ENCODE measurements at regions not wholly inside any gene's neighbourhood (a gene's known extent, or its start where the extent isn't known, plus 50 kb on each side); places are given as distances from the start of the nearest gene placed in this dataset.
"Not testable (repeated sequence)": the region's sequence is repeated elsewhere in the genome, so short reads cannot be mapped to it uniquely, and the experiment has no call there.

GRCh38 chr6:51302431-51302830 is 483.8 kb downstream of the TFAP2B start:
- no peaks in the 10 kb centered on the region for H3K9me3 ChIP-seq (ENCODE audit: control insufficient read depth in 3 of 3, low read length in 3 of 3)
- no peak overlapping the region for H3K9ac ChIP-seq (ENCODE audit: low read depth in 1 of 3, low read length in 3 of 3)
- H3K27ac ChIP-seq (ENCODE audit: low read depth, low read length), result no peak overlapping the region
- no peaks in the 10 kb centered on the region for H3K36me3 ChIP-seq (ENCODE audit: control insufficient read depth in 3 of 3, insufficient read depth in 3 of 3, low read length in 3 of 3)
- H3K4me1 ChIP-seq (ENCODE audit: control insufficient read depth in 3 of 3, insufficient read depth in 3 of 3, low read length in 3 of 3), result no peaks in the 10 kb centered on the region
- H3K27me3 ChIP-seq (ENCODE audit: control insufficient read depth in 3 of 3, insufficient read depth in 3 of 3, low read length in 3 of 3), result no peaks in the 10 kb centered on the region
- H3K4me3 ChIP-seq (ENCODE audit: low read length in 3 of 3), result no peak overlapping the region

- Histone ChIP-seq H3K4me3 (ENCODE audit: low read length in 3 of 3) (no peak overlapping the region), H3K36me3 (ENCODE audit: control insufficient read depth in 3 of 3, insufficient read depth in 3 of 3, low read length in 3 of 3) (no peaks in the 10 kb centered on the region), H3K9me3 (ENCODE audit: control insufficient read depth in 3 of 3, low read length in 3 of 3) (no peaks in the 10 kb centered on the region), H3K27me3 (ENCODE audit: control insufficient read depth in 3 of 3, insufficient read depth in 3 of 3, low read length in 3 of 3) (no peaks in the 10 kb centered on the region), H3K4me1 (ENCODE audit: control insufficient read depth in 3 of 3, insufficient read depth in 3 of 3, low read length in 3 of 3) (no peaks in the 10 kb centered on the region), H3K9ac (ENCODE audit: low read depth in 1 of 3, low read length in 3 of 3) (no peak overlapping the region), H3K27ac (ENCODE audit: low read depth, low read length) (no peak overlapping the region)
Observed at GRCh38 chr6:51303338-51303737, 484.7 kb downstream of the TFAP2B start.

- Histone ChIP-seq H3K27ac (ENCODE audit: low read depth, low read length) (no peak overlapping the region), H3K4me3 (ENCODE audit: low read length in 3 of 3) (no peak overlapping the region), H3K9me3 (ENCODE audit: control insufficient read depth in 3 of 3, low read length in 3 of 3) (no peaks in the 10 kb centered on the region), H3K36me3 (ENCODE audit: control insufficient read depth in 3 of 3, insufficient read depth in 3 of 3, low read length in 3 of 3) (no peaks in the 10 kb centered on the region), H3K9ac (ENCODE audit: low read depth in 1 of 3, low read length in 3 of 3) (no peak overlapping the region), H3K4me1 (ENCODE audit: control insufficient read depth in 3 of 3, insufficient read depth in 3 of 3, low read length in 3 of 3) (no peaks in the 10 kb centered on the region), H3K27me3 (ENCODE audit: control insufficient read depth in 3 of 3, insufficient read depth in 3 of 3, low read length in 3 of 3) (no peaks in the 10 kb centered on the region)
Observed at GRCh38 chr6:51314965-51315364, 496.3 kb downstream of the TFAP2B start.

- Histone ChIP-seq H3K9me3 (ENCODE audit: control insufficient read depth in 3 of 3, low read length in 3 of 3) (no peaks in the 10 kb centered on the region), H3K27me3 (ENCODE audit: control insufficient read depth in 3 of 3, insufficient read depth in 3 of 3, low read length in 3 of 3) (no peaks in the 10 kb centered on the region), H3K9ac (ENCODE audit: low read depth in 1 of 3, low read length in 3 of 3) (no peak overlapping the region), H3K36me3 (ENCODE audit: control insufficient read depth in 3 of 3, insufficient read depth in 3 of 3, low read length in 3 of 3) (no peaks in the 10 kb centered on the region), H3K4me1 (ENCODE audit: control insufficient read depth in 3 of 3, insufficient read depth in 3 of 3, low read length in 3 of 3) (no peaks in the 10 kb centered on the region), H3K4me3 (ENCODE audit: low read length in 3 of 3) (no peak overlapping the region), H3K27ac (ENCODE audit: low read depth, low read length) (no peak overlapping the region)
Observed at GRCh38 chr6:51318674-51319073, 500.0 kb downstream of the TFAP2B start.

- not testable (repeated sequence) for H3K27me3 ChIP-seq (ENCODE audit: control insufficient read depth in 3 of 3, insufficient read depth in 3 of 3, low read length in 3 of 3); H3K36me3 ChIP-seq (ENCODE audit: control insufficient read depth in 3 of 3, insufficient read depth in 3 of 3, low read length in 3 of 3); H3K27ac ChIP-seq (ENCODE audit: low read depth, low read length); H3K9ac ChIP-seq (ENCODE audit: low read depth in 1 of 3, low read length in 3 of 3); H3K4me1 ChIP-seq (ENCODE audit: control insufficient read depth in 3 of 3, insufficient read depth in 3 of 3, low read length in 3 of 3); H3K9me3 ChIP-seq (ENCODE audit: control insufficient read depth in 3 of 3, low read length in 3 of 3); H3K4me3 ChIP-seq (ENCODE audit: low read length in 3 of 3)
Observed at GRCh38 chr6:51321477-51321876, 502.8 kb downstream of the TFAP2B start.

GRCh38 chr6:51322505-51322904 is 503.8 kb downstream of the TFAP2B start:
- no peaks in the 10 kb centered on the region for H3K36me3 ChIP-seq (ENCODE audit: control insufficient read depth in 3 of 3, insufficient read depth in 3 of 3, low read length in 3 of 3)
- H3K9me3 ChIP-seq (ENCODE audit: control insufficient read depth in 3 of 3, low read length in 3 of 3), result no peaks in the 10 kb centered on the region
- no peak overlapping the region for H3K9ac ChIP-seq (ENCODE audit: low read depth in 1 of 3, low read length in 3 of 3)
- no peak overlapping the region for H3K27ac ChIP-seq (ENCODE audit: low read depth, low read length)
- H3K4me3 ChIP-seq (ENCODE audit: low read length in 3 of 3), result no peak overlapping the region
- no peaks in the 10 kb centered on the region for H3K4me1 ChIP-seq (ENCODE audit: control insufficient read depth in 3 of 3, insufficient read depth in 3 of 3, low read length in 3 of 3)
- no peaks in the 10 kb centered on the region for H3K27me3 ChIP-seq (ENCODE audit: control insufficient read depth in 3 of 3, insufficient read depth in 3 of 3, low read length in 3 of 3)

- Histone ChIP-seq H3K27ac (ENCODE audit: low read depth, low read length) (no peak overlapping the region), H3K36me3 (ENCODE audit: control insufficient read depth in 3 of 3, insufficient read depth in 3 of 3, low read length in 3 of 3) (no peaks in the 10 kb centered on the region), H3K4me1 (ENCODE audit: control insufficient read depth in 3 of 3, insufficient read depth in 3 of 3, low read length in 3 of 3) (no peaks in the 10 kb centered on the region), H3K4me3 (ENCODE audit: low read length in 3 of 3) (no peak overlapping the region), H3K9me3 (ENCODE audit: control insufficient read depth in 3 of 3, low read length in 3 of 3) (no peaks in the 10 kb centered on the region), H3K27me3 (ENCODE audit: control insufficient read depth in 3 of 3, insufficient read depth in 3 of 3, low read length in 3 of 3) (no peaks in the 10 kb centered on the region), H3K9ac (ENCODE audit: low read depth in 1 of 3, low read length in 3 of 3) (no peak overlapping the region)
Observed at GRCh38 chr6:51323056-51323455, 504.4 kb downstream of the TFAP2B start.

- Histone ChIP-seq H3K36me3 (ENCODE audit: control insufficient read depth in 3 of 3, insufficient read depth in 3 of 3, low read length in 3 of 3) (no peaks in the 10 kb centered on the region), H3K4me3 (ENCODE audit: low read length in 3 of 3) (no peak overlapping the region), H3K4me1 (ENCODE audit: control insufficient read depth in 3 of 3, insufficient read depth in 3 of 3, low read length in 3 of 3) (no peaks in the 10 kb centered on the region), H3K27ac (ENCODE audit: low read depth, low read length) (no peak overlapping the region), H3K27me3 (ENCODE audit: control insufficient read depth in 3 of 3, insufficient read depth in 3 of 3, low read length in 3 of 3) (no peaks in the 10 kb centered on the region), H3K9me3 (ENCODE audit: control insufficient read depth in 3 of 3, low read length in 3 of 3) (no peaks in the 10 kb centered on the region), H3K9ac (ENCODE audit: low read depth in 1 of 3, low read length in 3 of 3) (no peak overlapping the region)
Observed at GRCh38 chr6:51330971-51331370, 512.3 kb downstream of the TFAP2B start.

- H3K4me1 ChIP-seq (ENCODE audit: control insufficient read depth in 3 of 3, insufficient read depth in 3 of 3, low read length in 3 of 3), result no peaks in the 10 kb centered on the region
- no peak overlapping the region for H3K4me3 ChIP-seq (ENCODE audit: low read length in 3 of 3)
- no peak overlapping the region for H3K9ac ChIP-seq (ENCODE audit: low read depth in 1 of 3, low read length in 3 of 3)
- H3K27me3 ChIP-seq (ENCODE audit: control insufficient read depth in 3 of 3, insufficient read depth in 3 of 3, low read length in 3 of 3), result no peaks in the 10 kb centered on the region
- H3K27ac ChIP-seq (ENCODE audit: low read depth, low read length), result no peak overlapping the region
- no peaks in the 10 kb centered on the region for H3K9me3 ChIP-seq (ENCODE audit: control insufficient read depth in 3 of 3, low read length in 3 of 3)
- no peaks in the 10 kb centered on the region for H3K36me3 ChIP-seq (ENCODE audit: control insufficient read depth in 3 of 3, insufficient read depth in 3 of 3, low read length in 3 of 3)
Observed at GRCh38 chr6:51335543-51335942, 516.9 kb downstream of the TFAP2B start.

- H3K27ac ChIP-seq (ENCODE audit: low read depth, low read length), result no peak overlapping the region
- H3K9ac ChIP-seq (ENCODE audit: low read depth in 1 of 3, low read length in 3 of 3), result no peak overlapping the region
- no peaks in the 10 kb centered on the region for H3K9me3 ChIP-seq (ENCODE audit: control insufficient read depth in 3 of 3, low read length in 3 of 3)
- no peaks in the 10 kb centered on the region for H3K36me3 ChIP-seq (ENCODE audit: control insufficient read depth in 3 of 3, insufficient read depth in 3 of 3, low read length in 3 of 3)
- H3K4me3 ChIP-seq (ENCODE audit: low read length in 3 of 3), result no peak overlapping the region
- H3K27me3 ChIP-seq (ENCODE audit: control insufficient read depth in 3 of 3, insufficient read depth in 3 of 3, low read length in 3 of 3), result no peaks in the 10 kb centered on the region
- H3K4me1 ChIP-seq (ENCODE audit: control insufficient read depth in 3 of 3, insufficient read depth in 3 of 3, low read length in 3 of 3), result no peaks in the 10 kb centered on the region
Observed at GRCh38 chr6:51336185-51336584, 517.5 kb downstream of the TFAP2B start.

GRCh38 chr6:51337277-51337676 is 518.6 kb downstream of the TFAP2B start:
- Histone ChIP-seq H3K27ac (ENCODE audit: low read depth, low read length) (no peak overlapping the region), H3K4me3 (ENCODE audit: low read length in 3 of 3) (no peak overlapping the region), H3K36me3 (ENCODE audit: control insufficient read depth in 3 of 3, insufficient read depth in 3 of 3, low read length in 3 of 3) (no peaks in the 10 kb centered on the region), H3K4me1 (ENCODE audit: control insufficient read depth in 3 of 3, insufficient read depth in 3 of 3, low read length in 3 of 3) (no peaks in the 10 kb centered on the region), H3K27me3 (ENCODE audit: control insufficient read depth in 3 of 3, insufficient read depth in 3 of 3, low read length in 3 of 3) (no peaks in the 10 kb centered on the region), H3K9me3 (ENCODE audit: control insufficient read depth in 3 of 3, low read length in 3 of 3) (no peaks in the 10 kb centered on the region), H3K9ac (ENCODE audit: low read depth in 1 of 3, low read length in 3 of 3) (no peak overlapping the region)

Measured in skeletal muscle tissue (tissue), 3 donors.